ENCODE measurements at regions not wholly inside any gene's neighbourhood (a gene's known extent, or its start where the extent isn't known, plus 50 kb on each side); places are given as distances from the start of the nearest gene placed in this dataset.

DNA sequence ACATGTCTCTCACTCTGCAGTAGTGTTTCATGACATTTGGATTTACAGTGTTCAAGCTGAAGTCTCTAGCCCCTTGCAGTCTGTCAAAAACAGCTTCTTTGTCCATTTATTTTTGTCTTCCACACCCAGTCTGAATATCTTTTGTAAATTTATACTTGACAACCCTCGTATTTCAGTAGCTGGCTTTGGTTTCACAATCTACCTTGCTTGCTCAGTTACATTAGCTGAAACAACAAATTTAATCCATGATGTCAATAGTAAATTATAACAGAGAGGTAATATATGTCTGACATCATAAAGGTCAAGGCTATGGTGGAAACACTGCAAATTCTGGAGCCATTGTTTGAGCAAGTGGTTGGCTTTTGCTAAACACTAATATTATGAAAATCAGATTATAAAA is 328.7 kb downstream of the MTX2 start:
- Histone ChIP-seq H4K20me1 (ENCODE audit: insufficient read depth, low read length) (no peaks in the 10 kb centered on the region), H3K36me3 (ENCODE audit: insufficient read depth, low read length) (no peaks in the 10 kb centered on the region), H3K9me3 (ENCODE audit: low read depth, low read length) (no peaks in the 10 kb centered on the region), H3K79me2 (ENCODE audit: insufficient read depth, low read length) (no peaks in the 10 kb centered on the region), H3K4me3 (ENCODE audit: insufficient read depth, low read length) (no peak overlapping the region), H3K4me1 (ENCODE audit: insufficient read depth, low read length) (peaks cover 13% of the 10 kb centered on the region), H3K4me2 (ENCODE audit: insufficient read depth, low read length) (no peak overlapping the region), H2AFZ (ENCODE audit: low read length) (no peak overlapping the region), H3K27me3 (ENCODE audit: insufficient read depth, low read length) (peaks cover 13% of the 10 kb centered on the region), H3K27ac (ENCODE audit: low read depth, low read length) (no peak overlapping the region)
- DNase-seq (ENCODE audit: insufficient read length, low spot score, missing footprints) = no peak
- TF ChIP-seq, protein P1, sequence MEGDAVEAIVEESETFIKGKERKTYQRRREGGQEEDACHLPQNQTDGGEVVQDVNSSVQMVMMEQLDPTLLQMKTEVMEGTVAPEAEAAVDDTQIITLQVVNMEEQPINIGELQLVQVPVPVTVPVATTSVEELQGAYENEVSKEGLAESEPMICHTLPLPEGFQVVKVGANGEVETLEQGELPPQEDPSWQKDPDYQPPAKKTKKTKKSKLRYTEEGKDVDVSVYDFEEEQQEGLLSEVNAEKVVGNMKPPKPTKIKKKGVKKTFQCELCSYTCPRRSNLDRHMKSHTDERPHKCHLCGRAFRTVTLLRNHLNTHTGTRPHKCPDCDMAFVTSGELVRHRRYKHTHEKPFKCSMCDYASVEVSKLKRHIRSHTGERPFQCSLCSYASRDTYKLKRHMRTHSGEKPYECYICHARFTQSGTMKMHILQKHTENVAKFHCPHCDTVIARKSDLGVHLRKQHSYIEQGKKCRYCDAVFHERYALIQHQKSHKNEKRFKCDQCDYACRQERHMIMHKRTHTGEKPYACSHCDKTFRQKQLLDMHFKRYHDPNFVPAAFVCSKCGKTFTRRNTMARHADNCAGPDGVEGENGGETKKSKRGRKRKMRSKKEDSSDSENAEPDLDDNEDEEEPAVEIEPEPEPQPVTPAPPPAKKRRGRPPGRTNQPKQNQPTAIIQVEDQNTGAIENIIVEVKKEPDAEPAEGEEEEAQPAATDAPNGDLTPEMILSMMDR (IDR thresholded peaks at IDR 0.05; ENCODE audit: extremely low read depth, low read depth, low read length) = no peak

- Histone ChIP-seq H2AFZ (ENCODE audit: low read length) (no peak overlapping the region), H3K79me2 (ENCODE audit: insufficient read depth, low read length) (no peaks in the 10 kb centered on the region), H3K4me2 (ENCODE audit: insufficient read depth, low read length) (no peak overlapping the region), H3K27ac (ENCODE audit: low read depth, low read length) (no peak overlapping the region), H4K20me1 (ENCODE audit: insufficient read depth, low read length) (no peaks in the 10 kb centered on the region), H3K27me3 (ENCODE audit: insufficient read depth, low read length) (peaks cover 13% of the 10 kb centered on the region), H3K4me3 (ENCODE audit: insufficient read depth, low read length) (no peak overlapping the region), H3K36me3 (ENCODE audit: insufficient read depth, low read length) (no peaks in the 10 kb centered on the region), H3K9me3 (ENCODE audit: low read depth, low read length) (no peaks in the 10 kb centered on the region), H3K4me1 (ENCODE audit: insufficient read depth, low read length) (peaks cover 13% of the 10 kb centered on the region)
- TF ChIP-seq, protein P1 (IDR thresholded peaks at IDR 0.05; ENCODE audit: extremely low read depth, low read depth, low read length) = no peak
- no peak for DNase-seq (ENCODE audit: insufficient read length, low spot score, missing footprints)
Measured at GRCh38 chr2:176598351-176598750, 329.1 kb downstream of the MTX2 start.

DNA sequence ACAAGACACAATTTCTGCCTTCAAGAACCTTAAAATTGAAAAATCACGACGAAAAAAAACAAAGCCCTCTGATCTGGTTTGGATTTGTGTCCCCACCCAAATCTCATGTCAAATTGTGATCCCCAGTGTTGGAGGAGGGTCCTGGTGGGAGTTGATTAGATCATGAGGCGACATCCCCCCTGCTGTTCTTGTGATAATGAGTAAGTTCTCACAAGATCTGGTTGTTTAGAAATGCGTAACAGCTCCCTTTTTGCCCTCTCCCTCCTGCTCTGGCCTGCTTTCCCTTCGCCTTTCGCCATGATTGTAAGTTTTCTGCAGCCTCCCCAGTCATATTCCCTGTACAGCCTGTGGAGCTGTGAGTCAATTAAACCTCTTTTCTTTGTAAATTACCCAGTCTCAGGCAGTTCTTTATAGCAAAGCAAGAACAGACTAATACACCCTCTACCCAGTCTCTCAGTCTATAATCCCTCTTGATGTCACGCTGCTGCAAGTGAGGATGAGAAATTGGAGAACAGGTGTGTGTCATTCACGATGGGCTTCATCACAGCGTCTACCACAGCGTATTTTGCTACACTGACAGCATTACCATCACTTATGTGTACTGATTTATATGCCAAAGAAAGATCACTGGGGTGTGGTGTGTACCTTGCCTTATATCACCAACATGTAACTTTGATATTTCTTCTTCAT is 330.7 kb downstream of the MTX2 start:
- Histone ChIP-seq H3K36me3 (ENCODE audit: insufficient read depth, low read length) (no peaks in the 10 kb centered on the region), H3K27me3 (ENCODE audit: insufficient read depth, low read length) (peaks cover 8% of the 10 kb centered on the region), H3K4me2 (ENCODE audit: insufficient read depth, low read length) (no peak overlapping the region), H4K20me1 (ENCODE audit: insufficient read depth, low read length) (no peaks in the 10 kb centered on the region), H3K4me3 (ENCODE audit: insufficient read depth, low read length) (no peak overlapping the region), H3K27ac (ENCODE audit: low read depth, low read length) (no peak overlapping the region), H2AFZ (ENCODE audit: low read length) (no peak overlapping the region), H3K9me3 (ENCODE audit: low read depth, low read length) (no peaks in the 10 kb centered on the region), H3K4me1 (ENCODE audit: insufficient read depth, low read length) (peaks cover 13% of the 10 kb centered on the region), H3K79me2 (ENCODE audit: insufficient read depth, low read length) (no peaks in the 10 kb centered on the region)
- no peak for DNase-seq (ENCODE audit: insufficient read length, low spot score, missing footprints)
- TF ChIP-seq, protein P1 (IDR thresholded peaks at IDR 0.05; ENCODE audit: extremely low read depth, low read depth, low read length) = no peak

DNA sequence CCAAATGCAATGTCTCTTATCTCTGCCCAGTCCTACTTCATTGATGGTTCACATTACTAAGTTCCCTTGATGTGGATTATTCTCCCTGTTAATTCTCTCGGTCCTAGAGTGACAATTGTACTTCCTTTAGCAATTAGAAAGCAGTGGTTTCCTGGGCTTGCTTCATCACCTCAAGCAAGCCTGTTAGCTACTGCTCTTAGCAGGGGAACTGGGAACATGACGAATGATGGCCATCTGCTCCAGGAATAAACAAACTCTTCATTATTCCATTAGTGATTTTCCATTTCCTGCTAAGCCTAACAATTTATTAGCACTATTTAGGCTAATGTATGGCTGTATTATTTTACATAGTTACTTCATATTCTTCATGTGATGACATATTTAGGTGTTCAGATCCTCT is 331.8 kb downstream of the MTX2 start:
- H3K4me1 ChIP-seq (ENCODE audit: insufficient read depth, low read length) = peaks cover 6% of the 10 kb centered on the region
- no peaks in the 10 kb centered on the region for H3K9me3 ChIP-seq (ENCODE audit: low read depth, low read length)
- H3K36me3 ChIP-seq (ENCODE audit: insufficient read depth, low read length) = no peaks in the 10 kb centered on the region
- H3K27me3 ChIP-seq (ENCODE audit: insufficient read depth, low read length) = peaks cover 9% of the 10 kb centered on the region
- TF ChIP-seq, protein P1 (IDR thresholded peaks at IDR 0.05; ENCODE audit: extremely low read depth, low read depth, low read length) = no peak
- no peaks in the 10 kb centered on the region for H4K20me1 ChIP-seq (ENCODE audit: insufficient read depth, low read length)
- H3K4me3 ChIP-seq (ENCODE audit: insufficient read depth, low read length) = no peak overlapping the region
- no peaks in the 10 kb centered on the region for H3K79me2 ChIP-seq (ENCODE audit: insufficient read depth, low read length)
- H3K27ac ChIP-seq (ENCODE audit: low read depth, low read length) = no peak overlapping the region
- H2AFZ ChIP-seq (ENCODE audit: low read length) = no peak overlapping the region
- no peak for DNase-seq (ENCODE audit: insufficient read length, low spot score, missing footprints)
- no peak overlapping the region for H3K4me2 ChIP-seq (ENCODE audit: insufficient read depth, low read length)
